Kidney glomerular epithelial cell (primary cell): ENCODE measurements at regions not wholly inside any gene's neighbourhood (a gene's known extent, or its start where the extent isn't known, plus 50 kb on each side); places are given as distances from the start of the nearest gene placed in this dataset.

Experiments used
- DNase-seq: peaks from one replicate; lab custom pipeline; 2025; lab: John Stamatoyannopoulos, UW

DNA sequence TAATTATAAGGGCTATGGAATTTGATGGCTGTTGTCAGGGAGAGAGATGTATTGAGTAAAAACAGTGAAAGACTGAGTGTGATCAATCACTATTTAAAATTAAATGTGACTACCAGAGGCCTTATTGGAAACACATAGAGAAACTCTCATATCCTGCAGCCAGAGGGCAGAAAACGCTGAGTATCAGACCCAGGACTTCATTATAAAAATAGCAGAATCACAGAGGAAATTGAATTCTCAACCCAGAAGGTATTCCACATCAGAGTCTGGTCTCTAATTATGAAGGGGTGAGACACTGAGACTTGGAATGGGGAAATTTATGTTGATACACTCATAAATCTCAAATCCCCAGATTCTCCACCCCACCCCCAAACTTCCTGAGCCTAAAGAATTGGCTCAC lies 69.5 kb upstream of the IL6 start:
- DNase-seq = no peak

GRCh38 chr7:22655781-22656180 lies 71.2 kb upstream of the IL6 start:
- DNase-seq = no peak

GRCh38 chr7:22654831-22655230 lies 72.2 kb upstream of the IL6 start:
- no peak for DNase-seq

DNA sequence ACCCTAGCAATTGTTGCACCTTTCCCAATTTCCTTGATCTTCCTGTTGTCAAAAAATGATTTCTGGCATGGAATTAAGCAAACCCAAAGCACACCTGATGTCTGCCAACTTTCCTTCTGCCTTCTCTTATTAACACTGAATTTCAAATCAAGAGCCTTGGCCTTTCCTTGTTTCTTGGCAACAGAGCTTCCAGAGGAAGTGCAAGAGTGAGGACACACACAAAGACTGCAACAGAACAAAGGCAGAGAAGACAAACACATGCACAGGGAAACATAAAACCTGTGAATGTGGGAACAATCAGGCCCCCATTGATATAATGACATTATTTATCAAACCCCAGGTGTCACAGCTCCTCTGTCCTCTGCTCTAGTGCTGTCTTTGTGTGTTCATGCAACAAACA lies 73.0 kb upstream of the IL6 start:
- no peak for DNase-seq

DNA sequence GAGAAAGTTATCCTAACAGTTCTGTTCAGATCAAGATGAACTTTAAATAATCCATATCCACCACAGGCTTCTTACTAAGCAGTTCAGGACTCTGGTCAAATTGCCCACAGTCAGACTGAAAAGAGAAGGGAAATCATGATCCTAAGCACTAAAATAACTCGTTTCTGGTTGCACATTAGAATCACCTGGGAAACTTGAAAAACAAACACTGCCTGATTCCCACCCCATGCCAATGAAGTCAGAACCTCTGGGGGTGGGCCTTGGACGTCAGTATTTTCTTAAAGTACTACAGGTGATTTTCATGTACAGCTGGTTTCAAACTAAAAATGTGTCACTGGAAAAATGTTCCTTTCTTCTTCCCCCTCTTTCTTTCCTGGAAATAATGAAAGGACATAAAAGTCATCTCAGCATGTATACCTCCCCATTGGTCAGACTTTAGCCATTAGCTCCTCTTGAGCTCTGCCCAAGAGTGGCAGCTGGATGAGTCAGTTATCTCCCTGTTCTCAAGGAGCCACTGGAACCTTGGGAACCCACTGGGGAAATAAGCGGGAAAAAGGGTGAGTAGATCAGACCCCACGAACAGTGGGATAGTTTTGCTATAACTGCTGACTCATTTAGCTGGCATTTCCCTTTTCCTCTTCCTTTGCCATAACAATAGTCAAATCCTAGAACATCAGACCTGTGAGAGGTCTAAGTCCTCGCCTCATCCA lies 75.3 kb upstream of the IL6 start:
- peak; percentile 50 for DNase-seq

- no peak for DNase-seq
These were observed 76.0 kb upstream of the IL6 start for GRCh38 chr7:22651036-22651435.

DNA sequence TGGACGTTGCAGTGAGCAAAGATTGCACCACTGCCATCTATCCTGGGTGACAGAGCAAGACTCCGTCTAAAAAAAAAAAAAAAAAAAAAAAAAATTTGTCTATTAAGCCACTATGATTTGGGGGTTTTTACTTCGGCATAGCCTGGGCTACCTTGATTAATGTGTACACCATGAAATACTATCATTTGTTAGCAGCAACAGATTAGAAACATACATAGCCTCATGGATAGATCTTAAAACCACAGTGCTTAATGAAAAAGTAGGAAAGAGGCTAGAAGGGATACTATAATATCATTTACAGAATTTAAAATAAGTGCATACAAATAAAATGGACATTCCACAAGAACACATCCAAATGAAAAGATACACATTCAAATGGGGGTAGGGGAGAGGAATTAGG lies 77.3 kb upstream of the IL6 start:
- DNase-seq = no peak

DNA sequence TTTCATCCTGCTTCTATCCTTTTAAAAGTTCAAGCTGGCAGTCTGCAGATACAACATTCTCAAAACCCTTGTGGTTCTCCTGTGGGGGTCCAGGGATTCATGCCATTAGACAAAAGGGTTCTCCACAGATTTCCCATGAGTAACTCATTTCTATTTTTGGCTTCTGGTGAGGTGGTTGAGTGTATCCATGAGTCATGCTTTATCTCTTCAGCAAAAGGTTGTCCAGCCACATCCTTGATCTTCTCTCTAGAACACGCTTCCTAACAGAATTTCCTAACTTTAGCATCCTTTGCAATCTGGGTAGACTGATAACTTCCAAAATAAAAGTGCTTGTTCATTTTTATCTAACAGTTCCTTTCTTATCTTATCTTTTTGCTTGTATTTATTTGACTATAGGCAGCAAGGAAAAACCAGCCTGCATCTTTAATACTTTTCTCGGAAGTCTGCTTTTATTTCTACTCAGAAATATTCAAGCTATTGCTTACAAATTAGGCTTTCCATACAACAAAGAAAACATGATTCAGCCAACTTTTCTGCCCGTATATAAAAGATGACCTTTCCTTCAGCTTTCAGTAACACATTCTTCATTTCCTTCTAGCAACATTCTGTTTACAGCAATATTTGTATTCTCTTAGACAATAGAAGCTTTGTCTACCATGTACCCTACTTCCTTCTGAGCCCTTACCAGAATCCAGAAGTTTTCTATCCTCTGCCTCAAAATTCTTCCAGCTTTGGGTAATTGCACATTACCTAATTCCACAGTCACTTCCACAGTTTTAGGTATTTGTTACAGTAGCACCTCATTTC lies 79.3 kb upstream of the IL6 start:
- peak; percentile 72 for DNase-seq

DNA sequence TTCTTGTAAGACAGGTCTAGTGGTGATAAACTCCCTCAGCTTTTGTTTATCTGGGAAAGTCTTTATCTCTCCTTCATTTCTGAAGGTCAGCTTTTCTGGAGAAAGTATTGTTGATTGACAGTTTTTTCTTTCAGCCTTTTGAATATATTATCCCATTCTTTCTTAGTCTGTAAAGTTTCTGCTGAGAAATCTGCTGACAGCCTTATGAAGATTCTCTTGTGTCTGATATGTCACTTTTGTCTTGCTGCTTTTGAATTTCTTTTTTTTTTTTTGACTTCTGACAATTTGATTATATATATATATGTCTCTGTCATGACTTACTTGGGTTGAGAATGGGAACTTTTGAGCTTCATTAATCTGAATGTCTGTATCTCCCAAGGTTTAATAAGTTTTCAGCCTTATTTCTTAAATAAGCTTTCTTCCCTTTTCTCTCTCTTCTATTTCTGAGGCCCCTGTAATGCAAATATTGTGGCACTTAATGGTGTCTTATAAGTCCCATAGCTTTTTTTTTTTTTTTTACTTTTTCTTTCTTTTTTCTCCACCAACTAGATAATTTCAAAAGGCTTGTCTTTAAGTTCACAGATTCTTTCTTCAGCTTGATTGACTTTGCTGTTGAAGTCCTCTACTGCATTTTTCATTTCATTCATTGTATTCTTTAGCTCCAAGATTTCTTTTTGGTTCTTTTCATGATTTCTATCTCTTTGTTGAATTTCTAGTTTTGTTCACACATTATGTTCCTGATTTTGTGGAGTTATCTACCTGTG lies 81.4 kb upstream of the IL6 start:
- no peak for DNase-seq

DNA sequence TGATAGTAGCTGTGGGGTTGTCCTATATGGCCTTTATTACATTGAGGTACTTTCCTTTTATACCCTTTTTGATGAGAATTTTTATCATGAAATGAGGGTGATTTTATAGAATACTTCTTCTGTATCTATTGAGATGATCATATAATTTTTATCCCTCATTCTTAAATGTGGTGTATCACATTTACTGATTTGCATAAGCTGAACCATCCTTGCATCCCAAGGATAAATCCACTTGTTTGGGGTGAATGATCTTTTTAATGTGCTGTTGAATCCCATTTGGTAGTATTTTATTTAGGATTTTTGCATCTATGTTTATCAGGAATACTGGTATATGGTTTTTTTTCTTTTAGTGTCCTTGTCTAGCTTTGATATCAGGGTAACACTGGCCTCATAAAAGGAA lies 84.5 kb upstream of the IL6 start:
- DNase-seq = no peak

DNA sequence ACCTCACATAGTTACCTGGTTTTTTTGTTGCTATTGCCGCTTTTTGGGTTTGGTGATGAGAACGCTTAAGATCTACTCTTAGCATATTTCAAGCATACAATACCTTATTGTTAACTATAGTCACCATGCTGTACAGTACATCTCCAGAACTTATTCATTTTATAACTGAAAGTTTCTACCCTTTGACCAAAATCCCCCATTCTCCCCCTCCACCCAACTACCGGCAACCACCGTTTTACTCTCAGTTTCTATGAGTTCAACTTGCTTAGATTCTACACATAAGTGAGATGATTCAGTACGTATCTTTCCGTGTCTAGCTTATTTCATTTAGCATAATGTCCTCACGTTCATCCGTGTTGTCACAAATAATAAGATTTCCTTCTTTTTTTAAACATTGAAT lies 86.7 kb upstream of the IL6 start:
- no peak for DNase-seq

- no peak for DNase-seq
These were observed 87.6 kb upstream of the IL6 start for GRCh38 chr7:22639396-22639795.

DNA sequence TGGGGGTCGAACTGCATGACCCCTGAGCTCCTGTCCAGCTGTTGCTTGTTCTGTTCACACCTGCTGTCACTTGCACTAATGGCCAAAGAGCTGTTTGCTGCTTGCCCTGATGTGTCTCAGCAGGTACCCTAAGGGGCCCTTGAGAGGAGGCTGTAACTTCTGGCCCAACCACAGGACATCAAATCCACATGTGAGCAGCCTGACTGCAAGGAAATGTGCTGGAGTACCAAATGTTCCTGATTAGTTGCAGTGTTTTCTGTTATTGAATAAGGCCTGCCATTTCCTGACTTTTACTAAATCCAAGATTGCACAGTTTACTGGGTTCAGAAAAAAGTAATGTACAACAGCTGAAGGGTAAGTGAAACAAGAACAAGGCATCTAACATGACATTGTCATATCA lies 91.7 kb upstream of the IL6 start:
- DNase-seq = no peak

GRCh38 chr7:22633954-22634474 lies 93.0 kb upstream of the IL6 start:
- DNase-seq = no peak

DNA sequence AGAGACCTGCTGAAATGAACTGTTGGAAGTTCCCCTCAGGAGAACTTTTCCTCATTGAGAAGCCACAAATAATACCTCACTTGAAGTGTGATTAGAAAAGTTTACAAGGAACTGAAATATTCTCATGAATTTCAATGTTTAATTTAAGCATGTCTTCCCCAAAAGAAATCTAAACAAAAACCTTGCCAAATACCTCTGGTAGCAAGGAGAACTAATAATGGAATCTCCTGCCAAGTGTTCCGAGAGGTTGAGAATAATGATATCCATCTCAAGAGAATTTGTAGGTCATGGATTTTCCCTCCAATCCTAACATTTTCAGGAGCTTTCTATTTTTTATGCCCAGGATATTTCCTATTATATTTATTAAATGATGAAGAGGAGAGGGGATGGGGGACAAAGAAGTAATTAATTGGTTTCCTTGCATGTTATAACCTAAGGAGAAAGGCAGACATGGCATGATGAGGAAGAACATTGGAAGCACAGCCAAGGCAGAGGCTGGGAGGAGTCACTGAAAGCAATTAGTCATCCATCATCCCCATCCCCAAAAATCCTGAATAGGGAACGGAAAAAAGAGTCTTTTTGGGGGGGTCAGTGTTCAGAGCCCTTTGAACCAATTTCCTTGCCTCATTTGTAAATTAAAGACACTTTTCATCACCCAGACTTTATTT lies 93.6 kb upstream of the IL6 start:
- no peak for DNase-seq

GRCh38 chr7:22632674-22633073 lies 94.3 kb upstream of the IL6 start:
- DNase-seq = no peak

DNA sequence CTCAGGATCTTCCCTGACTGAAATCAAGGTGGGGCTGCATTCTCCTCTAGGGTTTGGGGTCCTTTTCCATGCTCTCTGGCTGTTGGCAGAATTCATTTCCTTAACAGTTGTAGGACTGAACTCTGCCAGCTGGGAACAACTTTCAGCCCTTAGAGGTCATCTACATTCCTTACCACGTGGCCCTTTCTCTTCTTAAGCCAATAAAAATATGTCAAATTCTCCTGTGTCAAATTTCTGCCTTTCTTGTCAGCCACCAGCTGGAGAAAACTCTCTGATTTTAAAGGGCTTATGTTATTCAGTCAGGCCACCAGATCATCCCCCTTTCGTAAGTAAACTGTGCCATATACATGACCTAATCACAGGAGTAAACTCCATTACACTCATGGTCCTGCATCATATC lies 95.3 kb upstream of the IL6 start:
- DNase-seq = no peak

DNA sequence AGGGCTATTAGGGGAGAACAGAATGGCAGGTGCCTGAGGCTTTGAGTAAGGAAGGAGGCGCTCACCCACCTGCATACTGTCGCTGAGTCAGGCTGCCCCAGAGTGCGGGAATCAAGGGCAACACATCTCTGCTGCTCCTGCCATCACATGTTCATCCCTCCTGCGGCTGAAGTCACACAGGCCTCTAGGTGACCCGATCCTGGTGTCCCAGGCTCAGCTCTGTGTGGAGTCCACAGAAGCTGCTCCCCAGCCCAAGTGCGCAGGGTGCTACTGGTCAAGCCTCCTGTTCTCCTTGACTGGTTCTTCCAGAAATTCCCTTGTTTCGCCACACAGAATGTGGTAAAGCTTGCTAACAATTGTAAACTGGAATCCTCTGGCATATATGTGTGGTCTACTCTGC lies 96.9 kb upstream of the IL6 start:
- DNase-seq = no peak

DNA sequence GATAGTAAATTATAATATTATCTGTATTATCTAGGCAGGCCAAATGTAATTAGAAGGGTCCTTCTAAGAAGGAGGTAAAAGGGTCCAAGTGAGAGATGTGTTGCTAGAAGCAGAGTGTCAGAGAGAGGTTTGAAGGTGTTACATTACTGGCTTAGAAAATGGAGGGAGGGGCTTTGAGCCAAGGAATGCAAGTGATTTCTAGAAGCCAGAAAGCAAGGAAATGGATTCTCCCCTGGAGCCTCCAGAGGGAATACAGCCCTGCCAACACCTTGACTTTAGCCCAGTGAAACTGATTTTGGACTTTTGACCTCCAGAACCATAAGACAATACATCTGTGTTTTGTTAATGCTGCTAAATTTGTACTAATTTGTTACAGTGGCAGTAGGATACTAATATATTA lies 97.9 kb upstream of the IL6 start:
- no peak for DNase-seq

- no peak for DNase-seq
These were observed 98.9 kb upstream of the IL6 start for GRCh38 chr7:22628112-22628511.

GRCh38 chr7:22627136-22627535 lies 99.9 kb upstream of the IL6 start:
- DNase-seq = no peak

DNA sequence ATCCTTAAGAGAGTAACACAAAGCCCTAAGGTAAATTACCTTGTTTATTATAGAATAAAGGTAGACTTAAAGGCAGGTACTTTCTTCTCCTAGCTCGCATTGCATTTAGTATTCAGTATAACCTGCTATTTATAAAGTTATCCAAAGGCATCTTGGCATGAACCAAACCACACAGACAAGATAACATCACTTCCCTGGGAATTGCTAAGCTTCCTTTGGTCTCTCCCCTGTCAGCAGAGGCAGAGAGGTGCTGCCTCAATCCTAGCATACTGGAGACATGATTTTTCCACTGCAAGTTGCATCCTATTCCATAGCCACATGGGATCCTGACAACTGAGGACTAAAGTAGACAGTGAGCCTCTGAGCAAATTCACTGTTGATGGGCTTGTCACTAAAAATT lies 101.7 kb upstream of the IL6 start:
- DNase-seq = no peak
